Esophagus muscularis mucosa (tissue), 3 donors: ENCODE measurements at regions not wholly inside any gene's neighbourhood (a gene's known extent, or its start where the extent isn't known, plus 50 kb on each side); places are given as distances from the start of the nearest gene placed in this dataset.
"Not testable (repeated sequence)": the region's sequence is repeated elsewhere in the genome, so short reads cannot be mapped to it uniquely, and the experiment has no call there.

Experiments used
- POLR2A ChIP-seq: fragments of 450-650 bp; IDR thresholded peaks from one replicate; pipeline ENCODE4 v1.6.1; 2017; ENCODE audit warnings: antibody characterized with exemption, moderate library complexity, mild to moderate bottlenecking, low read depth
- POLR2AphosphoS5 ChIP-seq, 2 donors: sonication (generic); formaldehyde crosslinking; IDR thresholded peaks; one replicate each; pipeline ENCODE4 v1.6.1; 2017; ENCODE audit warnings: antibody characterized with exemption in 2 of 2
- TF ChIP-seq, protein P1 (sequence below), 3 experiments: fragments of 200-600 bp in 2 of 3; fragments of 450-650 bp in 1 of 3; sonication (generic) in 2 of 3; IDR thresholded peaks; one replicate each; pipeline ENCODE4 v1.5.1; 2017 to 2019; ENCODE audit warnings: antibody characterized with exemption in 3 of 3, mild to moderate bottlenecking in 2 of 3, moderate library complexity in 1 of 3

- TF ChIP-seq, protein P1, sequence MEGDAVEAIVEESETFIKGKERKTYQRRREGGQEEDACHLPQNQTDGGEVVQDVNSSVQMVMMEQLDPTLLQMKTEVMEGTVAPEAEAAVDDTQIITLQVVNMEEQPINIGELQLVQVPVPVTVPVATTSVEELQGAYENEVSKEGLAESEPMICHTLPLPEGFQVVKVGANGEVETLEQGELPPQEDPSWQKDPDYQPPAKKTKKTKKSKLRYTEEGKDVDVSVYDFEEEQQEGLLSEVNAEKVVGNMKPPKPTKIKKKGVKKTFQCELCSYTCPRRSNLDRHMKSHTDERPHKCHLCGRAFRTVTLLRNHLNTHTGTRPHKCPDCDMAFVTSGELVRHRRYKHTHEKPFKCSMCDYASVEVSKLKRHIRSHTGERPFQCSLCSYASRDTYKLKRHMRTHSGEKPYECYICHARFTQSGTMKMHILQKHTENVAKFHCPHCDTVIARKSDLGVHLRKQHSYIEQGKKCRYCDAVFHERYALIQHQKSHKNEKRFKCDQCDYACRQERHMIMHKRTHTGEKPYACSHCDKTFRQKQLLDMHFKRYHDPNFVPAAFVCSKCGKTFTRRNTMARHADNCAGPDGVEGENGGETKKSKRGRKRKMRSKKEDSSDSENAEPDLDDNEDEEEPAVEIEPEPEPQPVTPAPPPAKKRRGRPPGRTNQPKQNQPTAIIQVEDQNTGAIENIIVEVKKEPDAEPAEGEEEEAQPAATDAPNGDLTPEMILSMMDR (IDR thresholded peaks at IDR 0.05): peak in 1 of 3 experiments; percentile 11
- not testable (repeated sequence) for TF ChIP-seq POLR2AphosphoS5 (IDR thresholded peaks at IDR 0.05); POLR2A
Measured at GRCh38 chr15:30801140-30801895, 102.4 kb upstream of the FAN1 start.
